Glomerular visceral epithelial cell (primary cell): ENCODE measurements at regions not wholly inside any gene's neighbourhood (a gene's known extent, or its start where the extent isn't known, plus 50 kb on each side); places are given as distances from the start of the nearest gene placed in this dataset.
A peak's percentile ranks its signal among the peaks of the same experiment; 100 is the strongest.
"Not testable (repeated sequence)": the region's sequence is repeated elsewhere in the genome, so short reads cannot be mapped to it uniquely, and the experiment has no call there.

ENCODE experiments used
- DNase-seq: peaks from one replicate; pipeline ENCODE4 v3.0.0-alpha.2; 2016; ENCODE audit errors: extremely low spot score

DNA sequence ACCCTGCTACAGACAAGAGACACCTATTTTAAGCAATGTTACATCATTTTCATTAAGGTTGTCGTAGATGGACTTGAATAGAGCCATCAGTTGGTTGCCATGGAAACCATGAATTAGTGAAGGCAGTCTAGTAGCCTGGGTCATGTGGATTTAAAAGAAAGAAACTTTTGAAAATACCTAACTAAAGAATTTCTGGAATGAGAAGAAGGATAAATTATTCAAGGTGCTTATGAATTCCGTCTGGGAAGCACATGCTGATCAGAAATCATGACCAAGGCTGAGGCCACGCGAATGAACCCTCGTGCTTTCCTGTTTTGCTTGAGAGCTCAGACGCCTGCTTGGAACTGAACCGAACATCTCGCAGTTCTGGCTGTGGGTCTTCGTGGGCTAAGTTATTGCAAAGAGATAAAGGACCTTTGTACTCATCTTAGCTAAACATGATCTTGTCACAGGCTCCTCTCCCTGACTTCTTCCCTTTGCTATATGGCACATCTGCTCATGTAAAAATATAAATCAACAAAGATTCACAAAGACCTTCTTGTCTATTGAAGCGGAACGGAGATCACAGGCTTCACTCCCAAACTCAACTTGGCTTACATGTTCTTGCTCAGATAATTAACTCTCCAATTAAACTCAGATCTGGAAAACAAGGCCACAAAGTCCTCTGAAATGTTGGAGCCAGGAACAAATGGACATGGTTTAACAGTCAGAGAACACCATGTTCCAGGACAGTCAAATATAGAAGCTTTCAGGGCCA lies 140.2 kb downstream of the NUFIP1 start:
- DNase-seq: peak; percentile 4

DNA sequence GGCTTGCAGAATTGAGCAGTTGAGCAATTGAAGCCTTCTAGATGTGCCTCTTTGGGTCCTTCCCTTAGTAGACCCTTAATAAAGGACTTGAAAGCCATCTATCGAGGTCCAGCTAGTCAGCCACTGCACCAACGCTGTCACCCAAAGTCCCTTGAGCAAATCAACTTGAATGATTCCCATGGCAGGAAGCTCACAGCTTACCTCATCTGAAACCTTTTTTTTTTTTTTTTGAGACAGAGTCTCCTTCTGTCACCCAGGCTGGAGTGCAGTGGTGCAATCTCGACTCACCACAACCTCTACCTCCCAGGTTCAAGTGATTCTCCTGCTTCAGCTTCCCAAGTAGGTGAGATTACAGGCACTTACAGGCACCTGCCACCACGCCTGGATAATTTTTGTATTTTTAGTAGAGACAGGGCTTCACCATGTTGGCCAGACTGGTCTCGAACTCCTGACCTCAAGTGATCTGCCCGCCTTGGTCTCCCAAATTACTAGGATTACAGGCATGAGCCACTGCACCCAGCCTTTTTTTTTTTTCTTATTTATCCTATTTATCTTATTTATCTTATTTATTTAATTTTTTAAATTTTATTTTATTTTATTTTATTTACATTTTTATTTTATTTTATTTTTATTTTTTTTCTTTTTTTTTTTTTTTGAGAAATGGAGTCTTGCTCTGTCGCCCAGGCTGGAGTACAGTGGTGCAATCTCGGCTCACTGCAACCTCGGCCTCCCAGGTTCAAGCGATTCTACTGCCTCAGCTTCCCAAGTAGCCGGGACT lies 143.8 kb downstream of the NUFIP1 start:
- not testable (repeated sequence) for DNase-seq

DNA sequence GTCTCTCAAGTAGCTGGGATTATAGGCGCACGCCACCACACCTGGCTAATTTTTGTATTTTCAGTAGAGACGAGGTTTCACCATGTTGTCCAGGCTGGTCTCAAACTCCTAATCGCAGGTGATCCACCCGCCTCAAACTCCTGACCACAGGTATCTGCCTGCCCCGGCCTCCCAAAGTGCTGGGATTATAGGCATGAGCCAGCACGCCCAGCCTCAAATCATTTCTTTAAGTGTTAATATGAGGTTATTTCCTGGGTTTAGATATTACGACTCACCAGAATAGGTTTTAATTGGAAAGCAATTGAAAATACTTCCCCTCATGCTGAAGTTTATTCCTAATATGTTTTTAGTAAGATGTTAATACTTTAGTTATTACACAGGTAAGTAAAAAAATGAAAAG lies 144.5 kb downstream of the NUFIP1 start:
- DNase-seq: no peak

DNA sequence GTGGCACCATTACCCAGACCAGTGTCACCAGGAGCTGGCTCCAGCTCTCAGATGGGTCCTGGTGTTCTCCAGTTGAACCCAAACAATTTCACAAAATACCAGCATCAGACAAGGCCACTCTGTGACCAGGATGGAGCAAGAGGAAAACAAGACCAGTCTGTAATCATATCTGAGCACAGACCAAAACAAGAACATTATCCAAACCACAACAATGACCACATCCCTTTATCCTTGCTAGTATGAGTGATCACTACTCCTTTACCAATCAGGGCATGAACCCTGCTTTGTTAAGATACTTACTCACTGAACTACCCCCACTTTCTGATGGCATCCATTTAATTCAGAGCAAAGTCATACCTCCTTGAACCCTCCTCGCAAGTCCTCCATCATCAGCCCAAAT lies 145.9 kb downstream of the NUFIP1 start:
- peak; percentile 12 for DNase-seq

DNA sequence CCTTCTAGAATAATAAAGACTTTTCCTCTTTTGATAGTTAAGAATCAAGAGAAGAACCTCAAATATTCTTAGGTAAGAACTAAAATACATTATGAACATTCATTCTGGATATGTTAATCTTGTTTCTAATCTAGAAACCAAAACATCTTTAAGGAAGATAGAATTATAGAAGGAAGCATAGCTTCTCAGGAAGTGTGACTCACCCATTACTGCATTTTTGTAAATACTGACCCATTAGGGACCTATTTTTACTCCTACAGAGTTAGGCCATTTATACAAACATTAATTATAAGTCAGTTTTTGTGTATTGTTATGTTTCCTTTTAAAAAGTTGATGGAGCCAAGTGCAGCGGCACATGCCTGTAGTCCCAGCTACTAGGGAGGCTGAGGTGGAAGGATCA lies 147.1 kb downstream of the NUFIP1 start:
- DNase-seq: no peak

DNA sequence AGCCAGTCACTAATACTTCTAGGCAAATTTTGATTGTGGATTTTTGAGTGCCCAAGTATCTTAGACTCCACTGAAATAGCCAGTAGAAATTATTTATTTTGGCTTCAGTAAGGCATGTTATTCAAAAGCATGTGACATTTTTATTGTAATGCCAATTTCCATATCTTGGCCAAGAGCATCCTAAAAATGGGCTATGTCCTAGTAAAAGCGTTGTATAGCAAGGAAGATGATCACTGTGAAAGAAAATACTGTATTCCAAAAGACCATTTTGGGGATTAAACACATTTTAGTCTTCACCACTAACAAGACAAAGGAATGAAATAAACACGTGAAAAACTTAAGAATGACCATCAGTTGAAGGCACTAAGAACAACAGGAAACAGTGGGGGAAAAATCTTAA lies 149.1 kb downstream of the NUFIP1 start:
- DNase-seq: no peak

DNA sequence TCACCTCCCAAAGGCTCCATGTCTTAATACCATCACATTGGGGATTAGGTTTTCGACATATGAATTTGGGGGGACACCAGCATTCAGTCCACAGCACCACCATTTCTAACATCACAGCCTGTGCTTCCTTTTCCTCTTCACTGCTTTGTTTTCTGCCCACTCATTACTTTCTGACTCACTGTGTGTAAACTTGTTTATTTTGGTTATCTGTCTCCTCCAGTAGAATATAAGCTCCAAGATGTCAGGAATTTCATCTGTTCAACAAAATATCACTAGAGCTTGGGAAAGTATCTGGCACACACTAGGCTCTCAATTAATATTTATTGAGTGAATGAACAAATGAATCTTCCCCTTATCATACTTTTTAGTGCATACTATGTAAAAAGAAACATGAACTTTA lies 152.0 kb downstream of the NUFIP1 start:
- no peak for DNase-seq

DNA sequence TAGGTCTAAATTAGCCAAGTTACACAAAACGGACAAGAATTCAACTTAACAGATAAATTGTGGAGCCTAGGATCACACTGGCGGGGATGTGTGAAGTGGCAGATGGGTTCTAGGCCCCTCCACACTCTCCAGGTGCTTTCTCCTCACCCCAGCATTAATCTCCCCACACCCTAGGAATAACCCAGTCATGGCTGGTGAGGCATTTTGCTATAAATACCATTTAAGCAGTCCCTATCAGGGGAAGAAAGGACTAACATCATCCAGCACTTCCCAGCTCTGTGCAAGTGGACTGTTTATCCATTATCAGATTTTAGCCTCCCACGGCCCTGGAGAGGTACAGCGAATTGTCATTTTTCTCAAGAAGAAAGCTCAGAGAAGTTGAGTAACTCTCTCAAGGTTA lies 154.9 kb downstream of the NUFIP1 start:
- DNase-seq: no peak

DNA sequence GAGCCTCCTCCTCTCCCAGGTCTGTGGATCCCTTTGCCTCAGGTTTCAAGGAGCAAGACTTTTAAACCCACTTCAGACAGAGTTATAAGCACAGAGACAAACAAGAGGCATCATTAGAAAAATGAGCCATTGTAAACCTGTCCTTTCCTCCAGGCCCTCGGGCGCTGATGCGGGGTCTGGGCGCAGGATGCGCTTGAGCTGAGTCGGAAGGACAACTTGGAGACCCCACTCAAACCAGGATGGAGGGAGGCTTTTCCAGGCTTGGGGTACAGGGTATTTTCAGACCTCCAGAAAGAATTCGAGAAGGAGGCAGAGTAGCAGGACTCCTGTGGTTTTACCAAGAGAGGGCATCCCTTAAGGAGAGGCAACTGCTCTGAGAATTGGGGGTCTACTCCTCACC lies 155.6 kb downstream of the NUFIP1 start:
- no peak for DNase-seq

DNA sequence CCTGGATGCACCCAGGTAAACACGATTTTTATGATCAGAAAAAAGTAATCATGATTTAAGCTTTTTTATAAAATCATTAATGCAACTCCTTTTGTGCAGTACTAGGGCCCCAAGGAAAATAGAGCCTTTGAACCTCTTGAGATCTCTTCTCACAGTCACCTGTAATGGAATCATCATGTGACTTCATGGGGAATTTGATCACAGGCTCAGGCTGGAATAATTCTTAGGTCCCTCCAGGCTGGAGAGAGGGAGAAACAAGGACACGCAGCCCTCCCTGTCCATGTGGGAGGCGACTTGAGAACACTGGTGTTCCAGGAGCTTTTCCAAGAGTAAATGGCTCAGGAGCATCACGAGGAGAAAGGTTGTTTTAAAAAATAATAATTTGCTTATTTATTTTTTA lies 156.1 kb downstream of the NUFIP1 start:
- DNase-seq: no peak

DNA sequence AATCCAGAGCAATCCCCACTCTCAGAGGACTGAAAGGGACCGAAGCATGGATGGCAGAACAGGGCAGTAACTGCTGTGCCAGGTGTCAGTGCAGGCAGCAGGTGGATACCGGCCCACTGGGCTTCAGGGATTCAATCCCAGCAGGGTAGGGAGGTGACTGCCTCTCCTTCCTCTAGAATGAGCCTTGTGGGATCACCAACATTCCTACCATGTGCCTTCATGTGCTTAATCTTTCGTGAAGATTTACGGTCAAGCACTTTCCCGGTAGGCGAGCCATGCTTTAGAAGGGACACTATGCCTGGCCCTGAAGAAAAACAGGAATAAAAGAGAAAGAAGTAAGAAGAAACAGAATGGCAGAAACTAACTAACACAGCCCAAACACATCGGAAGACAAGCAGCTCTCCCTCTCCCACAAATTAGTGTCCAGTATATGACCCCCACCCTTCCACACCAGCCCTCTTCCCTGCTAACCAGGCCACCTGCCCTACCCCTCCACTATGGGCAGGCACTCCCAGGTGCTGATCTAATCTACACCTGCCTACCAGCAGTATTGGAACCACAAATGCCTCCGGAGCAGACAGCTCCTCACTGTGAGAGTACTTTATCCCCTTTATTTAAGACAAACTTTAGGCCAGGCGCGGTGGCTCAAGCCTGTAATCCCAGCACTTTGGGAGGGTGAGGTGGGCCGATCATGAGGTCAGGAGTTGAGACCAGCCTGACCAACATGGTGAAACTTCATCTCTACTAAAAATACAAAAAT lies 162.5 kb downstream of the NUFIP1 start:
- DNase-seq: no peak

DNA sequence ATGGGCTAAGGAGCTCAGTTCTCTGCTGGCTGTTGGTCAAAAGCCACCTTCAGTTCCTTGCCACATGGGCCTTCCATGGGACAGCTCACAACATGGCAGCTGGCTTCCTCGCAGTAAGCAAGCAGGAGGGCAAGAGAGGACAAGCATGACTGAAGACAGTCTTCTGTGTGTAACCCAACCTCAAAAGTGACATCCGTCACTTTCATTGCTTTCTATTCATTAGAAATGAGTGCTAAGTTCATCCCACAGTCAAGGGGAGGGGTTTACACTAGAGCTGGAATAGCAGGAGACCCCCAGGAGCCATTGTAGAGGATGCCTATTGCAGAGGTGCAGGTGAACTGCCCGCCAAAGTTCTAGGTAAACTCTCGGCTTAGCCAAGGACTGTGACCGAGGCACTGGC lies 163.3 kb downstream of the NUFIP1 start:
- DNase-seq: no peak

DNA sequence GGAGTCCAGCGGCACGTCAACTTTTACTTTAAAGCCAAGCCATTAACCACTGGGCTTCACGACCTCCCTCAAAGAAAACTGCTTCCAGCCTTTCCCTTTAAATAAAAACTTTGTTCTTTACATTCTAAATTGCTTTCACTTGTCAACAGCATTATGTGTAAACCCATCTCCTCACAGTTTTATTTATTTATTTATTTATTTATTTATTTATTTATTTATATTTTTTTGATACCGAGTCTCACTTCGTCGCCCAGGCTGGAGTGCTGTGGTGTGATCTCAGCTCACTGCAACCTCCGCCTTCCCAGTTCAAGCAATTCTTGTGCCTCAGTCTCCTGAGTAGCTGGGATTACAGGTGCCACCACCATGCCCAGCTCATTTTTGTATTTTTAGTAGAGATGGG lies 165.7 kb downstream of the NUFIP1 start:
- not testable (repeated sequence) for DNase-seq

DNA sequence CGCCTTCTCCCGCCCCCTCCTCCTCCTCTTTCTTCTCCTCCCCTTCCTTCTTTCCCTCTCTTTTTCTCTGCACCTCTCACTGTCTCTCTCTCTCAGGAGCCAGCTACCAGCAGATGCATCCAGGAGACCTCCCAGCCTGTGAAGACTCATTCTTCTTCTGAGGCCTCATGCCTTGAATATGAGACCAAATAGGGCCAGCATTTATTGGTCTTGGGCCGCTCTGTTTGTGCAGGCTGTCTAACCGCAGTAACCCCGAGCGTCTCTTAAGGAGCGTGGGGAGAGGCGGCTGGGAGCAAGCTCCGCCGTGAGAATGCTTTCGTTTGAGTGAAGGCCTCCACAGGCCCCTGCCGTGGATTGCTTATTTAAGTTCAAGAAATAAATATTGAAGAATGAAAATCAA lies 167.0 kb downstream of the NUFIP1 start:
- DNase-seq: no peak

DNA sequence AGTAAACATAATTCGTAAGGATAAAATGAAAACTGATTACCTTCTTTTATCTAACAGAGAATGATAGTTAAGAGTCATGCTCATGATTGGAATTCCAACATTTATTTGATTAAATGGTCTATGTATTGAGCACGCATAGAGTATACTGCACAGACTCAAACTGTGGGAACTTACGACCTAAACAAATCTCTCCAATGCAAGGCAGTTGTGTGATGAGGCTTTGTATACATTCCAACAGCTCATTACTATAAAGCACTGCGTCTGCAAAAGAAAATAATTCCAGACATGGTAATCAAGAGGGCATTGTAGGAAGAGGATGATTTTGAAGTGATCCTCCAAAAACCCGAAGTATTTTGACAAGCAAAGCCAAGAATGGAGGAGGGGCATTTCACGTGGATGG lies 169.5 kb downstream of the NUFIP1 start:
- DNase-seq: no peak

DNA sequence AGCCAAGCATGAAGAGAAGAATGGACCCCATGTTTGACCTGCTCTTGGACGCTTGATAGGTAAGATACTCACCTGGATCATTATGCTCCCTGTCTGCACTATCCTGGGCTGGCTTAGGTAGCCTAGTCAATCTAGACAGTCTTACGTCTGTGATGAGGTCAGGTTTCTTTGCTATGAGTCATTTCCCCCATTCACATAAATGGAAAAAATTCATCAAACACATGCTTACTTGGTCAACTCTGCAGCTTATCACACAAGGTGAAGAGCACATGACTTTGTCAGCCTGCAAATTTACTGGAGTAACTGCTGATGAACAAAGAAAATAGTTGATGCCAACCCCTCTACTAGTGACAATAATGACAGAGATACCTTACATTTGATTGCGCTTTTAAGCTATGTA lies 170.0 kb downstream of the NUFIP1 start:
- DNase-seq: peak; percentile 60

DNA sequence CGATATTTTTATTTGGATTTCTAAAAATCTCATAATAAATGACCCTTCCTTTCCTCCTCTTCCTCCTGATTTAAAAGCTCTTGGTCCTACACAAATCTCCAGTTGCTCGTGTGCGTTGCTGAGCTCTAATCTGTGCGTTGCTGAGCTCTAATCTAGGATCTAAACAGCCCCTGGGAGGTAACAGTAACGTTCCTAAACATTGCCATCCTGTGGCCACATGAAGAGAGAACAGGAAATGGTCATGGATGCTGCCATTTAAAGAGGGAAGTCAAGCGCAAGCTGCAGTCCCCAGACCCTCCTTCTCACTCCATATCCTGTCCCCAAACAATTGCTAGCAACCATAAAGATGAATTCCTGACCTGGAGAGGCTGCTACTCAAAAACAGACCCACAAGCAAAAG lies 170.8 kb downstream of the NUFIP1 start:
- peak; percentile 33 for DNase-seq

DNA sequence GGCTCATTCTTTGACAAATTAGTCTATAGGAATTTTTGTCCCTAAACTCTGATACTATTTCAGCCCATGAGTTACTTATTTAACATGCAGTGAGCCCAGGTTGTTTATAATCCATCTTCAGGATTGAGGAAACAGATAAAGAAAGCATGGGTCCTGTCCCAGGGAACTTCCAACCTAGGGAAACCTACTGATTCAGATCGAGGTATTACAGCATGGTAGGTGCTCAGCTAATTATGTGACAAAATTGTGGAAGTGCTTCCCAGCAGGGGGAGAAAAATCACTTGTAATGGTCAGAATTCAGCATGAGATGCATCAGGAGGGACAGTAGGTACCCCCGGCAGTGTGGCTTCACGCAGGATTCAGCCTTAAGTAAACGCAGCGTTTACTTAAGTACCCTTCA lies 171.3 kb downstream of the NUFIP1 start:
- DNase-seq: no peak

DNA sequence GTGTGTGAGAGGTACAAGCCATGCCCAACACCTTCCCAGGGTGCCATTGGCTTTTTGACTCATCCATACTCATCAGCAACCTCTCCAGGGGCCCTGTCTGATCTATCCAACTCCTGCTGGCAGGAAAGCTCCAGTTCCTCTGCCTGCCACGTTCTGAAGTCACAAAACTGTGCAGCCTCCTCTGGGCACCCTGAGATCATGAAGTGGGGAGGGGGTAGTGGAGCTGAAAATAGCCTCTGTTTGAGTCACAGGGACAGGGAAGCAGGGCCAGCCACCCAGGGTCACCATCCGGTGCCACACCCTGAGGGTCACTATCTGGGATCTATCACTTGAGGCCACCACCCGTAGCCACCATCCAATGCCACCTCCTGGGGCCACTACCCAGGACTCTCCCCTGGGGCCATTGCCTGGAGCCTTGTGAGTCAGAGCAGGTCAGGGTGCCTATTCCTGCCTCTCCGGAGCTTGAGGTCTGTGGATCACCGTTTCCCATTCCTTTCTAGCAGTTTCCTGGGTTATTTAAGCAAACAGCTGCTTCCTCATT lies 172.1 kb downstream of the NUFIP1 start:
- DNase-seq: peak; percentile 45

DNA sequence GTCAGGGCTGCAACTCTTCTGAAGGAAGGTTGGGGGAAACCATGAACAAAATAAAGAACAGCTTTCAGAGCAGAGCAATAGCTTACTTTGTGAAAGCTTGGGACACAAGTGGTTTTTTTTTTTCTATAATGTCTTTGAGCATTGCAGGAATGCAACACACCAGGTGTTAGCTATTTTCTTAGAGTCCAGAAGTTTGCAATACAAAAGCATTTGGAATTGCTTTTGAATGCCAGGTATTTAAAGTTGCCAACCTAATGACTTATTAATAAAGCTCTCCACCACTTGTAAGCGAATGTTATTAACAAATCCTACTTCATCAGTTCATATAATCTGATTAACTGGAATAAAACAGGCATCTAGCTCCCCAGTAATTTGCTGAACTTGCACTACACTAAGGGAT lies 172.6 kb downstream of the NUFIP1 start:
- no peak for DNase-seq

DNA sequence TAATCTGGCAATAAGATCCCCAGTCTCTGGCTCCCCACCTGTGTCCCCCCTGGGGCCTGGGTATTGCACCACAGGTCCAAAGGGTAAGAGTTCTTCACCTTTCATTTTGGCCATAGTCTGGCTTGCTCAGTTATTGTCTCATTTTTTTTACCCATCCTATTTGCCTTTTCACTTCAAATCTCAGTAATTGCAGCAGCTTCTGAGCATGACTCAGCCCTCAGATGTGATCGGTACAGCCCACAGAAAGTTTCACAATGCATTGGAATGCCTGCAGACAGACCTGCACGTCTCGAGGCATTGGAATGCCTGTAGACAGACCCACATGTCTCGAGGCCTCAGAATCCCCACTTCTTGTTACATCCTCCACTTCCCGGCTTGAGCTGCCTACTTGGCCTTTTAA lies 173.6 kb downstream of the NUFIP1 start:
- peak; percentile 93 for DNase-seq

DNA sequence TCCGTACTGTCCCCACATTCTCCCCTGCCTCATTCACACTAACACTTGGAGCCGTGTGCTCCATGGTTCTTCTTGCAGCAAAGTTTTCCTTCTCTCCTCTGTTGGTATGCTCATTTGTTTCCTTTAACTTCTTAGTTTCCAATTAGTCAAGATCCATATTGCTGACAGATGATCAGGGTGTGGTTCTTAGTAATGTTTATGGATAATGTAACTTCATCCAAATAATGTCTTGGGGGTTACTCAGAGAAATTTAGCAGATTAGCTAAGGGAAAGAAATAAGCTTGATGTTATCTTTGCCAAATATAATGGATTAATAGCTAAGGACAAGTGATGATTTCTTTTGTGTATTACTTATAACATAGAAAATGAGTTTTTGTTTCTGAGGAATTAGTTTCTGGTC lies 174.4 kb downstream of the NUFIP1 start:
- no peak for DNase-seq
